Astrocyte (in vitro differentiated cells and primary cell): ENCODE measurements at regions not wholly inside any gene's neighbourhood (a gene's known extent, or its start where the extent isn't known, plus 50 kb on each side); places are given as distances from the start of the nearest gene placed in this dataset.

Experiments used
- CTCF ChIP-seq: IDR thresholded peaks from 2 replicates; pipeline ENCODE4 v1.5.1; 2011; ENCODE audit warnings: low read depth, mild to moderate bottlenecking, inconsistent platforms, low read length, moderate library complexity; ENCODE audit not compliant: insufficient read depth
- EZH2 ChIP-seq: IDR thresholded peaks from 2 replicates; pipeline ENCODE4 v1.6.1; 2012; ENCODE audit warnings: mild to moderate bottlenecking, low read length, inconsistent platforms; ENCODE audit not compliant: insufficient read depth

GRCh38 chr2:55811048-55811447, 112.5 kb downstream of the EFEMP1 start:
- no peak for TF ChIP-seq CTCF
- no peak for TF ChIP-seq EZH2
